Aorta (tissue), 5 donors: ENCODE measurements at regions not wholly inside any gene's neighbourhood (a gene's known extent, or its start where the extent isn't known, plus 50 kb on each side); places are given as distances from the start of the nearest gene placed in this dataset.

Experiments used
- ATAC-seq: fragments of 200-7000 bp; cut with Tn5 transposase; one replicate; pipeline ENCODE4 v1.9.1; 2022; ENCODE audit warnings: moderate library complexity; ENCODE audit not compliant: low FRiP score
- DNase-seq, 2 donors: peaks; one replicate each; pipeline ENCODE4 v3.0.0-alpha.2; 2020
- H3K27ac ChIP-seq, 2 donors: one replicate each; pipeline ENCODE4 v1.5.1; 2013; ENCODE audit warnings: low read length in 2 of 2, mild to moderate bottlenecking in 2 of 2, moderate library complexity in 2 of 2, control low read depth in 1 of 2, inconsistent platforms in 1 of 2, low read depth in 1 of 2
- H3K27me3 ChIP-seq, 2 donors: one replicate each; pipeline ENCODE4 v1.6.1; 2013; ENCODE audit warnings: control low read depth in 1 of 2, low read length in 1 of 2, mild to moderate bottlenecking in 1 of 2, moderate library complexity in 1 of 2; ENCODE audit not compliant: insufficient read depth in 2 of 2, control insufficient read depth in 1 of 2
- H3K36me3 ChIP-seq, 2 donors: one replicate each; pipeline ENCODE4 v1.6.1; 2013; ENCODE audit warnings: control low read depth in 1 of 2, low read length in 1 of 2, mild to moderate bottlenecking in 1 of 2; ENCODE audit not compliant: insufficient read depth in 2 of 2, control insufficient read depth in 1 of 2
- H3K4me1 ChIP-seq, 2 donors: one replicate each; pipeline ENCODE4 v1.6.1; 2013; ENCODE audit warnings: low read length in 2 of 2, control low read depth in 1 of 2, mild to moderate bottlenecking in 1 of 2, moderate library complexity in 1 of 2; ENCODE audit not compliant: insufficient read depth in 2 of 2, control insufficient read depth in 1 of 2
- H3K4me3 ChIP-seq, 2 donors: one replicate each; pipeline ENCODE4 v1.5.1; 2013; ENCODE audit warnings: low read length in 2 of 2, control low read depth in 1 of 2, mild to moderate bottlenecking in 1 of 2
- H3K9me3 ChIP-seq: one replicate; pipeline ENCODE4 v1.6.1; 2013; ENCODE audit warnings: mild to moderate bottlenecking, low read length; ENCODE audit not compliant: control insufficient read depth
- WGBS, 2 donors: extraction: QIAGEN DNeasy Blood & Tissue Kit; methylation state at CpG; one replicate each; pipeline ENCODE4 v1.1.7; 2013; 5-methylcytosine and 5-hydroxymethylcytosine counted together
- intact Hi-C, 2 donors: fragments of 100-400 bp; cut with DNase I; formaldehyde crosslinking; loops; one replicate each; pipeline versions ENCODE4 v1.14.2 to v1.15.0; 2022
- donor health status: healthy with polysubstance abuse.
- donor health status: Bipolar disorder and iron deficiency.
- donor health status: DM: no; HTN: no; CAD: no.
- donor health status: DM: no; HTN: no; CAD: no.
- donor health status: DM: yes; HTN: yes; CAD: no.

GRCh38 chr5:158464383-158464782, 605.4 kb upstream of the CLINT1 start:
- intact Hi-C loops, result no loop called here
- no peaks in the 10 kb centered on the region for H3K9me3 ChIP-seq
- ATAC-seq, result no peak
- H3K4me3 ChIP-seq, result no peak overlapping the region
- no peaks in the 10 kb centered on the region for H3K27me3 ChIP-seq
- H3K27ac ChIP-seq, result no peak overlapping the region
- no peaks in the 10 kb centered on the region for H3K36me3 ChIP-seq
- WGBS, 2 donors, result 96% methylated on average over 1 of the region's 1 CpG
- peaks cover 2 to 5% of the 10 kb centered on the region in 2 donors for H3K4me1 ChIP-seq
- DNase-seq, result no peak

GRCh38 chr5:158463938-158464337, 605.0 kb upstream of the CLINT1 start:
- H3K4me3 ChIP-seq, result no peak overlapping the region
- WGBS, 2 donors, result 13% methylated on average over 4 of the region's 4 CpGs
- H3K4me1 ChIP-seq, result peaks cover 2 to 5% of the 10 kb centered on the region in 2 donors
- ATAC-seq (peak; percentile 26), DNase-seq (peak in 1 of 2 donors; percentile 56)
- H3K9me3 ChIP-seq, result no peaks in the 10 kb centered on the region
- H3K36me3 ChIP-seq, result no peaks in the 10 kb centered on the region
- no peaks in the 10 kb centered on the region for H3K27me3 ChIP-seq
- intact Hi-C loops, result no loop called here
- H3K27ac ChIP-seq, result no peak overlapping the region

GRCh38 chr5:158463188-158463587, 604.2 kb upstream of the CLINT1 start:
- no peak for DNase-seq
- Histone ChIP-seq H3K36me3 (no peaks in the 10 kb centered on the region), H3K4me3 (no peak overlapping the region), H3K27me3 (no peaks in the 10 kb centered on the region), H3K9me3 (no peaks in the 10 kb centered on the region), H3K27ac (no peak overlapping the region), H3K4me1 (peaks cover 2 to 5% of the 10 kb centered on the region in 2 donors)
- intact Hi-C loops, result no loop called here
- no peak for ATAC-seq
- WGBS, 2 donors, result 7 to 9% methylated on average over 1 of the region's 1 CpG

GRCh38 chr5:158462349-158463114, 603.6 kb upstream of the CLINT1 start:
- Histone ChIP-seq H3K36me3 (no peaks in the 10 kb centered on the region), H3K27ac (no peak overlapping the region), H3K4me1 (peaks cover 2 to 5% of the 10 kb centered on the region in 2 donors), H3K4me3 (no peak overlapping the region), H3K9me3 (no peaks in the 10 kb centered on the region), H3K27me3 (no peaks in the 10 kb centered on the region)
- 77 to 81% methylated on average over 9 of the region's 9 CpGs for WGBS, 2 donors
- intact Hi-C loops, result no loop called here
- peak; percentile 43 for ATAC-seq
- no peak for DNase-seq

GRCh38 chr5:158461240-158461854, 602.4 kb upstream of the CLINT1 start:
- peaks cover 2 to 5% of the 10 kb centered on the region in 2 donors for H3K4me1 ChIP-seq
- ATAC-seq, result peak; percentile 61
- no peaks in the 10 kb centered on the region for H3K36me3 ChIP-seq
- H3K9me3 ChIP-seq, result no peaks in the 10 kb centered on the region
- H3K27me3 ChIP-seq, result no peaks in the 10 kb centered on the region
- 17% methylated on average over 4 of the region's 4 CpGs for WGBS, 2 donors
- intact Hi-C loops, result no loop called here
- no peak for DNase-seq
- H3K27ac ChIP-seq, result peak overlapping the region in 1 of 2 donors; percentile 64
- no peak overlapping the region for H3K4me3 ChIP-seq

GRCh38 chr5:158458086-158458485, 599.1 kb upstream of the CLINT1 start:
- Histone ChIP-seq H3K4me1 (peaks cover 2 to 4% of the 10 kb centered on the region in 2 donors), H3K4me3 (no peak overlapping the region), H3K9me3 (no peaks in the 10 kb centered on the region), H3K27me3 (no peaks in the 10 kb centered on the region), H3K27ac (no peak overlapping the region), H3K36me3 (no peaks in the 10 kb centered on the region)
- DNase-seq (no peak), ATAC-seq (no peak)
- WGBS, 2 donors, result 87 to 91% methylated on average over 2 of the region's 2 CpGs
- intact Hi-C loops, result loop anchor here in 1 of 2 donors (10.0 kb wide), 1 partner anchor 53 kb away; no protein-coding TSS in a partner anchor

GRCh38 chr5:158456756-158457155, 597.8 kb upstream of the CLINT1 start:
- H3K9me3 ChIP-seq, result no peaks in the 10 kb centered on the region
- no peak for ATAC-seq
- no peak overlapping the region for H3K4me3 ChIP-seq
- 20 to 35% methylated on average over 1 of the region's 1 CpG for WGBS, 2 donors
- intact Hi-C loops, result loop anchor here in 1 of 2 donors (10.0 kb wide), 1 partner anchor 52 kb away; no protein-coding TSS in a partner anchor
- H3K27me3 ChIP-seq, result no peaks in the 10 kb centered on the region
- no peaks in the 10 kb centered on the region for H3K36me3 ChIP-seq
- H3K27ac ChIP-seq, result no peak overlapping the region
- H3K4me1 ChIP-seq, result peaks cover 2 to 3% of the 10 kb centered on the region in 2 donors
- DNase-seq, result peak; percentile 64 to 77

- H3K4me3 ChIP-seq, result no peak overlapping the region
- WGBS, 2 donors, result 79 to 84% methylated on average over 3 of the region's 3 CpGs
- H3K36me3 ChIP-seq, result no peaks in the 10 kb centered on the region
- no peak for DNase-seq
- no peak for ATAC-seq
- no peaks in the 10 kb centered on the region for H3K27me3 ChIP-seq
- intact Hi-C loops, result loop anchor here in 1 of 2 donors (10.0 kb wide), 1 partner anchor 51 kb away; no protein-coding TSS in a partner anchor
- H3K27ac ChIP-seq, result no peak overlapping the region
- H3K4me1 ChIP-seq, result peaks cover under 1 to 2% of the 10 kb centered on the region in 2 donors
- H3K9me3 ChIP-seq, result no peaks in the 10 kb centered on the region
These were observed 597.3 kb upstream of the CLINT1 start for GRCh38 chr5:158456241-158456640.
